ENCODE measurements at regions not wholly inside any gene's neighbourhood (a gene's known extent, or its start where the extent isn't known, plus 50 kb on each side); places are given as distances from the start of the nearest gene placed in this dataset.

GRCh38 chr5:24059006-24059405 is 551.6 kb downstream of the PRDM9 start:
- Histone ChIP-seq H3K4me3 (no peak overlapping the region), H3K27me3 (no peaks in the 10 kb centered on the region), H3K9me3 (no peaks in the 10 kb centered on the region), H3K27ac (no peak overlapping the region), H3K4me1 (no peaks in the 10 kb centered on the region), H3K36me3 (no peaks in the 10 kb centered on the region)
- no peak for TF ChIP-seq CTCF (IDR thresholded peaks at IDR 0.05)
- no peak for DNase-seq
- intact Hi-C loops (cut with DNase I; ENCODE audit: low total_unique reads), result no loop called here

- H3K4me3 ChIP-seq, result no peak overlapping the region
- no peaks in the 10 kb centered on the region for H3K27me3 ChIP-seq
- intact Hi-C loops (cut with DNase I; ENCODE audit: low total_unique reads), result no loop called here
- H3K9me3 ChIP-seq, result no peaks in the 10 kb centered on the region
- DNase-seq, result no peak
- no peaks in the 10 kb centered on the region for H3K4me1 ChIP-seq
- no peak for TF ChIP-seq CTCF (IDR thresholded peaks at IDR 0.05)
- H3K27ac ChIP-seq, result no peak overlapping the region
- no peaks in the 10 kb centered on the region for H3K36me3 ChIP-seq
Measured at GRCh38 chr5:24059716-24060115, 552.3 kb downstream of the PRDM9 start.

GRCh38 chr5:24065779-24066178 is 558.4 kb downstream of the PRDM9 start:
- intact Hi-C loops (cut with DNase I; ENCODE audit: low total_unique reads), result no loop called here
- no peaks in the 10 kb centered on the region for H3K4me1 ChIP-seq

GRCh38 chr5:24067208-24067607 is 559.8 kb downstream of the PRDM9 start:
- TF ChIP-seq CTCF (IDR thresholded peaks at IDR 0.05), result no peak
- Histone ChIP-seq H3K36me3 (no peaks in the 10 kb centered on the region), H3K27ac (no peak overlapping the region), H3K27me3 (no peaks in the 10 kb centered on the region), H3K4me3 (no peak overlapping the region), H3K9me3 (no peaks in the 10 kb centered on the region), H3K4me1 (no peaks in the 10 kb centered on the region)
- intact Hi-C loops (cut with DNase I; ENCODE audit: low total_unique reads), result no loop called here
- DNase-seq, result no peak

More at GRCh38 chr5:24065779-24066178, 558.4 kb downstream of the PRDM9 start:
- no peak for DNase-seq
- Histone ChIP-seq H3K36me3 (no peaks in the 10 kb centered on the region), H3K27me3 (no peaks in the 10 kb centered on the region), H3K27ac (no peak overlapping the region), H3K4me3 (no peak overlapping the region), H3K9me3 (no peaks in the 10 kb centered on the region)
- no peak for TF ChIP-seq CTCF (IDR thresholded peaks at IDR 0.05)

GRCh38 chr5:24068524-24068923 is 561.1 kb downstream of the PRDM9 start:
- no peaks in the 10 kb centered on the region for H3K4me1 ChIP-seq
- no peaks in the 10 kb centered on the region for H3K27me3 ChIP-seq
- H3K27ac ChIP-seq, result no peak overlapping the region
- H3K4me3 ChIP-seq, result no peak overlapping the region
- DNase-seq, result no peak
- no peaks in the 10 kb centered on the region for H3K36me3 ChIP-seq
- no peak for TF ChIP-seq CTCF (IDR thresholded peaks at IDR 0.05)
- H3K9me3 ChIP-seq, result no peaks in the 10 kb centered on the region
- intact Hi-C loops (cut with DNase I; ENCODE audit: low total_unique reads), result no loop called here

- Histone ChIP-seq H3K27me3 (no peaks in the 10 kb centered on the region), H3K27ac (no peak overlapping the region), H3K36me3 (no peaks in the 10 kb centered on the region), H3K4me1 (no peaks in the 10 kb centered on the region), H3K9me3 (no peaks in the 10 kb centered on the region), H3K4me3 (no peak overlapping the region)
- TF ChIP-seq CTCF (IDR thresholded peaks at IDR 0.05), result no peak
- intact Hi-C loops (cut with DNase I; ENCODE audit: low total_unique reads), result no loop called here
- DNase-seq, result no peak
Measured at GRCh38 chr5:24073107-24073506, 565.7 kb downstream of the PRDM9 start.

Data from tibial artery (tissue), 4 donors.